HepG2 (cell line): ENCODE measurements at regions not wholly inside any gene's neighbourhood (a gene's known extent, or its start where the extent isn't known, plus 50 kb on each side); places are given as distances from the start of the nearest gene placed in this dataset.

Experiments used
- AKAP8 ChIP-seq: sonication (generic); formaldehyde crosslinking; IDR thresholded peaks from 2 replicates; pipeline ENCODE4 v1.5.1; 2020; ENCODE audit warnings: mild to moderate bottlenecking, missing genetic modification reagents
- EHMT2 ChIP-seq: fragments of 200-600 bp; sonication (generic); IDR thresholded peaks from 2 replicates; pipeline ENCODE4 v1.7.0; 2017; ENCODE audit warnings: antibody characterized with exemption, low read depth, low read length, borderline replicate concordance
- EP300 ChIP-seq, 3 experiments: sonication (generic) in 1 of 3; formaldehyde crosslinking in 1 of 3; IDR thresholded peaks; 2 replicates each; pipeline versions ENCODE4 v1.5.1 to v1.6.1; 2011 to 2020; ENCODE audit warnings: low read depth in 2 of 3, low read length in 2 of 3, borderline replicate concordance in 1 of 3, improper control_type of control experiment in 1 of 3, mild to moderate bottlenecking in 1 of 3, missing genetic modification reagents in 1 of 3, moderate library complexity in 1 of 3
- FOXA1 ChIP-seq, 2 experiments: fragments of 450-650 bp in 1 of 2; sonication (generic) in 1 of 2; formaldehyde crosslinking in 1 of 2; IDR thresholded peaks; 2 replicates each; pipeline versions ENCODE4 v1.4.0 to v1.6.1; 2016 to 2020; ENCODE audit warnings: missing genetic modification reagents in 1 of 2
- FOXA3 ChIP-seq: IDR thresholded peaks from 2 replicates; pipeline ENCODE4 v1.6.1; 2016; ENCODE audit warnings: missing genetic modification reagents, missing compliant biosample characterization
- KAT8 ChIP-seq: IDR thresholded peaks from 2 replicates; pipeline ENCODE4 v1.6.1; 2016; ENCODE audit warnings: missing genetic modification reagents, missing compliant biosample characterization
- NR2C2 ChIP-seq: sonication (generic); formaldehyde crosslinking; IDR thresholded peaks from 2 replicates; pipeline ENCODE4 v1.4.0; 2020; ENCODE audit warnings: missing genetic modification reagents, mild to moderate bottlenecking, moderate library complexity, borderline replicate concordance
- POGZ ChIP-seq: sonication (generic); formaldehyde crosslinking; IDR thresholded peaks from 2 replicates; pipeline ENCODE4 v1.4.0; 2020; ENCODE audit warnings: mild to moderate bottlenecking, missing genetic modification reagents
- RXRA ChIP-seq: sonication (generic); formaldehyde crosslinking; IDR thresholded peaks from 2 replicates; pipeline ENCODE4 v1.5.1; 2020; ENCODE audit warnings: missing genetic modification reagents
- SALL1 ChIP-seq: sonication (generic); formaldehyde crosslinking; IDR thresholded peaks from 2 replicates; pipeline ENCODE4 v1.8.0; 2022; ENCODE audit warnings: mild to moderate bottlenecking, missing genetic modification reagents
- SAP130 ChIP-seq: IDR thresholded peaks from 2 replicates; pipeline ENCODE4 v1.6.1; 2016; ENCODE audit warnings: low read depth
- SIN3A ChIP-seq: IDR thresholded peaks from 2 replicates; pipeline ENCODE4 v1.6.1; 2011; ENCODE audit warnings: low read depth, mild to moderate bottlenecking, control low read depth, low read length, borderline replicate concordance
- SMAD3 ChIP-seq: sonication (generic); formaldehyde crosslinking; IDR thresholded peaks from 2 replicates; pipeline ENCODE4 v1.4.0; 2020; ENCODE audit warnings: missing genetic modification reagents
- SOX13 ChIP-seq, 3 experiments: fragments of 450-650 bp in 1 of 3; sonication (generic) in 1 of 3; formaldehyde crosslinking in 1 of 3; IDR thresholded peaks in 2 of 3; conservative IDR thresholded peaks in 1 of 3; 2 replicates each; pipeline versions ENCODE4 v1.5.0 to v1.6.1; 2016 to 2020; ENCODE audit warnings: antibody characterized with exemption in 1 of 3, mild to moderate bottlenecking in 1 of 3, missing compliant biosample characterization in 1 of 3, missing genetic modification reagents in 1 of 3, moderate library complexity in 1 of 3
- XRCC5 ChIP-seq: fragments of 200-400 bp; formaldehyde crosslinking; optimal IDR thresholded peaks from 2 replicates; pipeline ENCODE3; 2017; ENCODE audit warnings: mild to moderate bottlenecking, low read length
- ZMYM3 ChIP-seq: sonication (generic); formaldehyde crosslinking; IDR thresholded peaks from 2 replicates; pipeline ENCODE4 v1.5.1; 2020; ENCODE audit warnings: mild to moderate bottlenecking, missing genetic modification reagents
- ZNF317 ChIP-seq: sonication (generic); formaldehyde crosslinking; IDR thresholded peaks from 2 replicates; pipeline ENCODE4 v1.5.0; 2020; ENCODE audit warnings: mild to moderate bottlenecking, missing genetic modification reagents
- ZNF383 ChIP-seq: sonication (generic); formaldehyde crosslinking; IDR thresholded peaks from 2 replicates; pipeline ENCODE4 v1.4.0; 2020; ENCODE audit warnings: missing genetic modification reagents, mild to moderate bottlenecking, borderline replicate concordance
- ZNF569 ChIP-seq: sonication (generic); formaldehyde crosslinking; IDR thresholded peaks from 2 replicates; pipeline ENCODE4 v1.5.0; 2020; ENCODE audit warnings: mild to moderate bottlenecking, missing genetic modification reagents, moderate library complexity, borderline replicate concordance
- ZNF598 ChIP-seq: sonication (generic); formaldehyde crosslinking; IDR thresholded peaks from 2 replicates; pipeline ENCODE4 v1.5.1; 2020; ENCODE audit warnings: mild to moderate bottlenecking, missing genetic modification reagents, borderline replicate concordance
- TF ChIP-seq, protein P1 (sequence below): IDR thresholded peaks from 2 replicates; pipeline ENCODE4 v1.4.0; 2020; ENCODE audit warnings: mild to moderate bottlenecking, missing genetic modification reagents
- TF ChIP-seq, protein P2 (sequence below): sonication (generic); IDR thresholded peaks from 2 replicates; pipeline ENCODE4 v1.6.1; 2016; ENCODE audit warnings: low read depth, borderline replicate concordance
- TF ChIP-seq, protein P3 (sequence below): sonication (generic); formaldehyde crosslinking; IDR thresholded peaks from 2 replicates; pipeline ENCODE4 v1.4.0; 2020; ENCODE audit warnings: missing genetic modification reagents

DNA sequence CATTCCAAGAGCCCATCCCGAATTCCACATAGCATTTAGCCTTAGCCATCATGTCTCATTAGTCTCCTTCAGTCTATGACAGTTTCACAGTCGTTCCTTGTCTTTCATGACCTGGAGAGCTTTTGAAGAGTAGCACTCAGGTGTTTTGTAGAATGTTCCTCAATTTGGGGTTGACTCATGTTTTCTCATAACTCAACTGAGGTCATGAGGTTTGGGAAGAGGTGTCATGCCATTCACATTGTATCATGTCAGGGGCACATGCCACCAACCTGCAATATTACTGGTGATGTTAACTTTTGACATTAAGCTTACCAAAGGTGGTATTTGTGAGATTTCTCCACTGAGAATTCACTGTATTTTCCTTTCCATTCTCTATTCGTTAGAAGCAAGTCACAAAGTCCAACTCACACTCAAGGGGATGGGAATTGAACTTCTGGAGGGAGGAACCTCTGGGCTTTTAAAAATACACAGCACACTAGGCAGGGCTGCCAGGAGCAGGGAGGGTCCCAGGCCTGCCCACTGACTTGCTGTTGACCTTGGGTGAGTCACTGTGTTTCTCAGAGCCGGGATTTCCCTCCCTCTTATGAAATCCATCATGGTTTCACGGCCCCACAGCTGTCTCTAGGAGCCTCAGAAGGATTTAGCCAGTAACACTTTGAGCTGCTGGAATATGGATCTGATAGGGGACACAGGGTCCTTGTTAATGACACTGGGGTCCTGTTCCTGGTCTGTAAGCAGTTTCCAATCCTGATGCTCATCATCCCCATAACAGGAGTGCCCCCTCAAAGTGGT, 74.4 kb upstream of the TCF7L2 start (continued):
- TF ChIP-seq, protein P1, sequence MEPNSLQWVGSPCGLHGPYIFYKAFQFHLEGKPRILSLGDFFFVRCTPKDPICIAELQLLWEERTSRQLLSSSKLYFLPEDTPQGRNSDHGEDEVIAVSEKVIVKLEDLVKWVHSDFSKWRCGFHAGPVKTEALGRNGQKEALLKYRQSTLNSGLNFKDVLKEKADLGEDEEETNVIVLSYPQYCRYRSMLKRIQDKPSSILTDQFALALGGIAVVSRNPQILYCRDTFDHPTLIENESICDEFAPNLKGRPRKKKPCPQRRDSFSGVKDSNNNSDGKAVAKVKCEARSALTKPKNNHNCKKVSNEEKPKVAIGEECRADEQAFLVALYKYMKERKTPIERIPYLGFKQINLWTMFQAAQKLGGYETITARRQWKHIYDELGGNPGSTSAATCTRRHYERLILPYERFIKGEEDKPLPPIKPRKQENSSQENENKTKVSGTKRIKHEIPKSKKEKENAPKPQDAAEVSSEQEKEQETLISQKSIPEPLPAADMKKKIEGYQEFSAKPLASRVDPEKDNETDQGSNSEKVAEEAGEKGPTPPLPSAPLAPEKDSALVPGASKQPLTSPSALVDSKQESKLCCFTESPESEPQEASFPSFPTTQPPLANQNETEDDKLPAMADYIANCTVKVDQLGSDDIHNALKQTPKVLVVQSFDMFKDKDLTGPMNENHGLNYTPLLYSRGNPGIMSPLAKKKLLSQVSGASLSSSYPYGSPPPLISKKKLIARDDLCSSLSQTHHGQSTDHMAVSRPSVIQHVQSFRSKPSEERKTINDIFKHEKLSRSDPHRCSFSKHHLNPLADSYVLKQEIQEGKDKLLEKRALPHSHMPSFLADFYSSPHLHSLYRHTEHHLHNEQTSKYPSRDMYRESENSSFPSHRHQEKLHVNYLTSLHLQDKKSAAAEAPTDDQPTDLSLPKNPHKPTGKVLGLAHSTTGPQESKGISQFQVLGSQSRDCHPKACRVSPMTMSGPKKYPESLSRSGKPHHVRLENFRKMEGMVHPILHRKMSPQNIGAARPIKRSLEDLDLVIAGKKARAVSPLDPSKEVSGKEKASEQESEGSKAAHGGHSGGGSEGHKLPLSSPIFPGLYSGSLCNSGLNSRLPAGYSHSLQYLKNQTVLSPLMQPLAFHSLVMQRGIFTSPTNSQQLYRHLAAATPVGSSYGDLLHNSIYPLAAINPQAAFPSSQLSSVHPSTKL (CRISPR knock-in tag): peak; percentile 53; the same call in 1 of the 2 replicates
- TF ChIP-seq KAT8 (CRISPR knock-in tag) (0 out of 2 replicates have a peak, but pooled peaks have one; percentile 17), RXRA (CRISPR knock-in tag) (peak; percentile 48; the same call in 1 of the 2 replicates), ZNF383 (CRISPR knock-in tag) (no peak), SALL1 (CRISPR knock-in tag) (peak; percentile 41; the same call in 1 of the 2 replicates), FOXA1 (IDR thresholded peaks at IDR 0.05) (no peak), FOXA1 (CRISPR knock-in tag; IDR thresholded peaks at IDR 0.05) (peak; percentile 66), ZNF569 (no peak), SMAD3 (CRISPR knock-in tag) (0 out of 2 replicates have a peak, but pooled peaks have one; percentile 30), SAP130 (peak; percentile 46), EHMT2 (no peak), ZNF598 (CRISPR knock-in tag) (no peak), EP300 (IDR thresholded peaks at IDR 0.05; ENCODE audit: low read depth in 2 of 2, low read length in 2 of 2) (peak in 1 of 2 experiments; percentile 46; a peak in 2 of 4 replicates), EP300 (CRISPR knock-in tag; IDR thresholded peaks at IDR 0.05; ENCODE audit: borderline replicate concordance) (no peak), AKAP8 (CRISPR knock-in tag) (no peak), ZNF317 (CRISPR knock-in tag) (no peak), SOX13 (IDR thresholded peaks at IDR 0.05) (no peak), SOX13 (CRISPR knock-in tag; conservative IDR thresholded peaks at IDR 0.05 in 1 of 2, IDR thresholded peaks at IDR 0.05 in 1 of 2) (no peak; a peak in 1 of 4 replicates), FOXA3 (peak; percentile 41; the same call in 1 of the 2 replicates), POGZ (CRISPR knock-in tag) (0 out of 2 replicates have a peak, but pooled peaks have one; percentile 16), XRCC5 (peak; percentile 23), SIN3A (no peak), NR2C2 (CRISPR knock-in tag) (0 out of 2 replicates have a peak, but pooled peaks have one; percentile 17), ZMYM3 (CRISPR knock-in tag) (peak; percentile 25; the same call in 1 of the 2 replicates)
- TF ChIP-seq, protein P2, sequence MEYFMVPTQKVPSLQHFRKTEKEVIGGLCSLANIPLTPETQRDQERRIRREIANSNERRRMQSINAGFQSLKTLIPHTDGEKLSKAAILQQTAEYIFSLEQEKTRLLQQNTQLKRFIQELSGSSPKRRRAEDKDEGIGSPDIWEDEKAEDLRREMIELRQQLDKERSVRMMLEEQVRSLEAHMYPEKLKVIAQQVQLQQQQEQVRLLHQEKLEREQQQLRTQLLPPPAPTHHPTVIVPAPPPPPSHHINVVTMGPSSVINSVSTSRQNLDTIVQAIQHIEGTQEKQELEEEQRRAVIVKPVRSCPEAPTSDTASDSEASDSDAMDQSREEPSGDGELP: no peak
- TF ChIP-seq, protein P3, sequence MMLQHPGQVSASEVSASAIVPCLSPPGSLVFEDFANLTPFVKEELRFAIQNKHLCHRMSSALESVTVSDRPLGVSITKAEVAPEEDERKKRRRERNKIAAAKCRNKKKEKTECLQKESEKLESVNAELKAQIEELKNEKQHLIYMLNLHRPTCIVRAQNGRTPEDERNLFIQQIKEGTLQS (CRISPR knock-in tag): peak; percentile 70
